ENCODE measurements at regions not wholly inside any gene's neighbourhood (a gene's known extent, or its start where the extent isn't known, plus 50 kb on each side); places are given as distances from the start of the nearest gene placed in this dataset.

DNA sequence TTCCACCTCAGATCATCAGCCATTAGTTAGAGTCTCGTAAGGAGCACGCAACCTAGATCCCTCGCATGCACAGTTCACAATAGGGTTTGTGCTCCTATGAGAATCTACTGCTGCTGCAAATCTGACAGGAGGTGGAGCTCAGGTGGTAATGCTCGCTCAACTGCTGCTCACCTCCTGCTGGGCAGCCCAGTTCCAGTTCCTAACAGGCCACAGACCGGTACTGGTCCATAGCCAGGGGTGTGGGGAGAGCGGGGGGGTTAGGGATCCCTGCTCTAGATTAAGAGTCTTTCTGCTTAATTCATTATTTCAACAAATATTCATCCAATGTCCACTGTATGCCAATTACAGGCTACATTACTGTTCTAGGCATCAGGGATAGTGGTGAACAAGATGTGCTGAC, 170.4 kb upstream of the KBTBD8 start:
- no peak for TF ChIP-seq EZH2 (IDR thresholded peaks at IDR 0.05)
- TF ChIP-seq, protein P1, sequence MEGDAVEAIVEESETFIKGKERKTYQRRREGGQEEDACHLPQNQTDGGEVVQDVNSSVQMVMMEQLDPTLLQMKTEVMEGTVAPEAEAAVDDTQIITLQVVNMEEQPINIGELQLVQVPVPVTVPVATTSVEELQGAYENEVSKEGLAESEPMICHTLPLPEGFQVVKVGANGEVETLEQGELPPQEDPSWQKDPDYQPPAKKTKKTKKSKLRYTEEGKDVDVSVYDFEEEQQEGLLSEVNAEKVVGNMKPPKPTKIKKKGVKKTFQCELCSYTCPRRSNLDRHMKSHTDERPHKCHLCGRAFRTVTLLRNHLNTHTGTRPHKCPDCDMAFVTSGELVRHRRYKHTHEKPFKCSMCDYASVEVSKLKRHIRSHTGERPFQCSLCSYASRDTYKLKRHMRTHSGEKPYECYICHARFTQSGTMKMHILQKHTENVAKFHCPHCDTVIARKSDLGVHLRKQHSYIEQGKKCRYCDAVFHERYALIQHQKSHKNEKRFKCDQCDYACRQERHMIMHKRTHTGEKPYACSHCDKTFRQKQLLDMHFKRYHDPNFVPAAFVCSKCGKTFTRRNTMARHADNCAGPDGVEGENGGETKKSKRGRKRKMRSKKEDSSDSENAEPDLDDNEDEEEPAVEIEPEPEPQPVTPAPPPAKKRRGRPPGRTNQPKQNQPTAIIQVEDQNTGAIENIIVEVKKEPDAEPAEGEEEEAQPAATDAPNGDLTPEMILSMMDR (IDR thresholded peaks at IDR 0.05) = no peak

Measured in neural progenitor cell (in vitro differentiated cells).